H7 (cell line): ENCODE measurements at regions not wholly inside any gene's neighbourhood (a gene's known extent, or its start where the extent isn't known, plus 50 kb on each side); places are given as distances from the start of the nearest gene placed in this dataset.
"Not testable (repeated sequence)": the region's sequence is repeated elsewhere in the genome, so short reads cannot be mapped to it uniquely, and the experiment has no call there.

Source experiments
- DNase-seq: peaks from one replicate; pipeline ENCODE4 v3.0.0; 2012
- H3K27me3 ChIP-seq: 2 replicates; pipeline ENCODE4 v1.6.0; 2011; ENCODE audit warnings: mild to moderate bottlenecking, low read length; ENCODE audit not compliant: control insufficient read depth, insufficient read depth
- H3K36me3 ChIP-seq: replicated peaks from 2 replicates; pipeline ENCODE4 v1.5.1; 2011; ENCODE audit warnings: low read length; ENCODE audit not compliant: control insufficient read depth, insufficient read depth
- H3K4me3 ChIP-seq: 2 replicates; pipeline ENCODE4 v1.5.1; 2011; ENCODE audit warnings: low read depth, mild to moderate bottlenecking, control low read depth, low read length, moderate library complexity; ENCODE audit not compliant: insufficient read depth

DNA sequence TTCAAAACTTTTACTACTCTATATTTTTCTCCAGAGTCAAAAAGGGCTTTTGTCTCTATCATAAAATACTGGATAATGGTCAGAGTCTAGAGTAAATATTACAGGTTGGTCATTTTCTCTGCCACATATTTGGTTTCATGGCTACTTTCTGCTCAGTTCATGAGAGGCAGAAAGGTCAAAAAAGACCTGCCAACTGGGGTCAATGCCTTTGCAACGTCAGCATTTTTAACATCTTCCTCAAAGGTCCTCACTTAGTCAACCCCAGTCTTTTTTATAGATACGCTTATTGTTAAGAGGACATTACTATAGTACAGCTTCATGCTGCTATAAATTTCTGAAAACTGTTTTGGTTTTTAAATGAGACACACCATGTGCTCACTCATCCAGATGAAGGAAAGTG lies 312.1 kb upstream of the ARHGEF26 start:
- Histone ChIP-seq H3K4me3 (no peak overlapping the region), H3K36me3 (no peaks in the 10 kb centered on the region), H3K27me3 (no peaks in the 10 kb centered on the region)
- no peak for DNase-seq

GRCh38 chr3:153818338-153818737 lies 302.9 kb upstream of the ARHGEF26 start:
- Histone ChIP-seq H3K4me3 (no peak overlapping the region), H3K27me3 (no peaks in the 10 kb centered on the region), H3K36me3 (no peaks in the 10 kb centered on the region)
- DNase-seq = no peak

DNA sequence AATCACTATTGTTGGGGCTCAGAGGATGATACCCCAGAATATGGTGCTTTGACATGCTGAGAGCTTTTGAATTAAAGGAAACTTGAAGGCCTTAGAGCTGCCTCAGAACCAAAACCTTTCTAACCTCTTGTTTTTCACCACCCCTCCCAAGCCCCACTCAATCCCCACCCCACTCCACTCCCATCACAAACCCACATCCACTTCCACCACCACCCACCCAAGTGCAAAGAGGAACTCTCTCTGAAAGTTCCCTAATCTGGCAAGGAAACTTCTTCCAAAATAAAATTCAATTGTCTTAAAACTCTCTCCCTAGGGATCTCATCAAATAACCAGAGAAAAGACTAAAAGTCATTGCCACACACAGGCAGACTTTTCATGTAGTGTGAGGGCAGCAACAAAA lies 301.2 kb upstream of the ARHGEF26 start:
- H3K27me3 ChIP-seq = no peaks in the 10 kb centered on the region
- no peaks in the 10 kb centered on the region for H3K36me3 ChIP-seq
- no peak for DNase-seq
- no peak overlapping the region for H3K4me3 ChIP-seq

GRCh38 chr3:153828346-153828745 lies 292.8 kb upstream of the ARHGEF26 start:
- not testable (repeated sequence) for H3K27me3 ChIP-seq, H3K36me3 ChIP-seq, DNase-seq, H3K4me3 ChIP-seq

GRCh38 chr3:153829606-153830170 lies 291.5 kb upstream of the ARHGEF26 start:
- no peak for DNase-seq
- no peaks in the 10 kb centered on the region for H3K27me3 ChIP-seq
- no peak overlapping the region for H3K4me3 ChIP-seq
- no peaks in the 10 kb centered on the region for H3K36me3 ChIP-seq

- H3K36me3 ChIP-seq = no peaks in the 10 kb centered on the region
- no peak overlapping the region for H3K4me3 ChIP-seq
- DNase-seq = no peak
- H3K27me3 ChIP-seq = no peaks in the 10 kb centered on the region
Observed at GRCh38 chr3:153830552-153830951, 290.6 kb upstream of the ARHGEF26 start.

DNA sequence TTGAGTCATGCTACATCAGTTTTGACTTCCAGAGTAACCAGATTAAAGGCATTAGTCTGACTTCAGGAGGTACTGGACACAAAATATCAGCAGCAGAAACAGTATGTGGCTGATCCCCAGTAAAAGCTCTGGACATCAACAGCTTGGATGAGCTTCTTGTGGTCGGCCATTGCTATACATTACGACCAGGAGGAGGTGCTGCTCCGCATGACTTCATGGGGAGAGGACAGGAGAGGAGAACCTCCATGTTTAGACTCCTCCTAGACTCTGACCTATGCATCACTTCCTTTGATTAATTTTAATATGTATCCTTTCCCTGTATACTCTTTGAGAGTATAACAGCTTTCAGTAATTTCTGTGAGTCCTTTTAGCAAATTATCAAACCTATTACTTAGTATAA lies 285.6 kb upstream of the ARHGEF26 start:
- DNase-seq = peak; percentile 37
- Histone ChIP-seq H3K36me3 (no peaks in the 10 kb centered on the region), H3K27me3 (no peaks in the 10 kb centered on the region), H3K4me3 (no peak overlapping the region)

DNA sequence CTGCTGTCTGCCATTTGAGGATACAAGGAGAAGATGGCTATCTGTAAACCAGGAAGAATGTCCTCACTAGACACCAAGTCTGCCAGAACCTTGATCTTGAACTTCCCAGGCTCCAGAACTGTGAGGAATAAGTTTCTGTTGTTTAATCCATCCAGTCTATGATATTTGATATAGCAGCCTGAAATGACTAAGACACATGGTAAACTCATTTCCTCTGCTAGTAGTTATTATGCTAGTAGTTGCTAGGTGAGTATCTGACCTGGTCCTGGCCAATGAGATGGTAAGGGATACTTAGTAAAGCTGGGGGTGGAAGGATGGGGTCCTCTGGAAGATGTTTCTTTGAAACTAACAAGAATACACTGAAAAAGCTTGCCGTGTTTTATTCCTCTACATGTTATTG lies 280.7 kb upstream of the ARHGEF26 start:
- no peak for DNase-seq
- H3K27me3 ChIP-seq = no peaks in the 10 kb centered on the region
- no peaks in the 10 kb centered on the region for H3K36me3 ChIP-seq
- no peak overlapping the region for H3K4me3 ChIP-seq

DNA sequence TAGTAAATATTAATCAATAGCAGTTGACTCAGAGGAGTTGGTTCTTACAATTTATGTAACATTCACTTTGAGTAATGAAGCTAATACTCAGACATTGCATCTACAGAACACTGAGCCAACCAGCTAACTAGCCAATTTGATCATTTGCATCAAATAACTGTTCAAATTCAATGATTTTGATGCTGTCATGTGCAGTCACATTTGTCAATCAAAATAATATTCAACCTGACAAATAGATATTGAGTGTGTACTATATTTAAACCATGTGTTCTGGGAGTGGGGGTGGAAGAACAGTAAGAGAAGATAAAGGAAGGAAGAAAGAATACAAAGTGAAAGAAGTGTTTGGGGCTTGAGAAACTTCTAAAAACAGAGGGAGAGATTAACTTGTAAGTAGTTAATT lies 277.2 kb upstream of the ARHGEF26 start:
- Histone ChIP-seq H3K27me3 (no peaks in the 10 kb centered on the region), H3K36me3 (no peaks in the 10 kb centered on the region), H3K4me3 (no peak overlapping the region)
- DNase-seq = no peak

DNA sequence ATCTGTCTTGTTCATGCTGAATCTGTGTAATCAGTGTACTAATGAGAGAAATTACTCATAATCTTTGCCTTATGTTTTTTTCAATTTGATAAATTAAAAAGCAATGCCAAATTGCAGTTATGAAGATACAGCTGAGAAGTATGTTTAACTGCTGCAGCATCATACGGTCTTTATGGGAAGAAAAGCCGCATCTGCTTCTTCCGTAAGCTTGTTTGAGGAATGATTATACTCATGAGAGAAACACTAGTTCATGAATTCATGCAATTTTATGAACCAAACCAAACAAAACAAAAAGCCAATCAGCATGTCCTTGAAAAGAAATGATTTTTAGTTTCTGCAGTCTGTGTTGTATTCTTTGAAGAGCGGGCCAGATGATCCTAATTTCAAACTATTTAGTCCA lies 275.9 kb upstream of the ARHGEF26 start:
- no peaks in the 10 kb centered on the region for H3K27me3 ChIP-seq
- H3K36me3 ChIP-seq = no peaks in the 10 kb centered on the region
- H3K4me3 ChIP-seq = no peak overlapping the region
- no peak for DNase-seq

DNA sequence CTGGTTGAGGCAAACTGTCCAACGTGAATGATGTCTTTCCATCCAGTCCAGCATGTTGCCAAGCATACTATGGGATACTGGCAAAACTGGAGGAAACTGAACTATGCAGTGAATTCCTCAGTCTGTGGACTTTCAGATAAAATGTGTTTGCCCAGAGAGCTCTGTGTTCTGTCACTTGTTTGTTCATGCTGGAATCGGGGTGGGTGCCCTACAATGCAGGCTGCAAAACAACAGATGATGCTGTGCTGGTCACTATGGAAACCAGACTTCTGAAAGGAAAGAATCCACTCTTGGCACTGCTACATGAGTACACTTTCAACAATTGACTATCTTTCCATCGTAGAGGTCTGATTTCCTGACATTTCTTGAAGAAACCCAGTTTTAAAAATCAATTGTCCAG lies 272.5 kb upstream of the ARHGEF26 start:
- Histone ChIP-seq H3K27me3 (no peaks in the 10 kb centered on the region), H3K36me3 (no peaks in the 10 kb centered on the region), H3K4me3 (no peak overlapping the region)
- no peak for DNase-seq

GRCh38 chr3:153852355-153852754 lies 268.8 kb upstream of the ARHGEF26 start:
- Histone ChIP-seq H3K4me3 (no peak overlapping the region), H3K27me3 (no peaks in the 10 kb centered on the region), H3K36me3 (no peaks in the 10 kb centered on the region)
- peak; percentile 19 for DNase-seq

DNA sequence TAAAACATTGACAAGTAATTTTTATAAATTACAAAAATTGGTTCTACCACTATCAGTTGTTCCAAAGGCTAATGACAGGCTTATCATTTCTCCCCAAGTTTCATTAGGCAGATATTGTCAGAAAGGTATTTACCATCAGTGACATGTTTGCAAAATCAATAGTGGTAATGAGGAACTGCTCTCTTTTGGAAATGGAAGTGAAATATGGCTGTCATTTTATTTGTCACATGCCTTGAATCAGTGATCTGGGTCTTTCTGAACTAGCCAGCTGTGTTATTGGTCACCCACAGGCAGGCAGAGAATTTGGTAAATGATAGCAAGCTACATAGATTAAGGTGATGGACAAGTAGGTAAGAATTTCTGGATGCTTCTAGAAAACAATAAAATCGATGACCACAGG lies 268.0 kb upstream of the ARHGEF26 start:
- no peak overlapping the region for H3K4me3 ChIP-seq
- no peaks in the 10 kb centered on the region for H3K27me3 ChIP-seq
- no peak for DNase-seq
- H3K36me3 ChIP-seq = no peaks in the 10 kb centered on the region

- H3K36me3 ChIP-seq = no peaks in the 10 kb centered on the region
- no peak for DNase-seq
- H3K4me3 ChIP-seq = no peak overlapping the region
- H3K27me3 ChIP-seq = no peaks in the 10 kb centered on the region
Observed at GRCh38 chr3:153855772-153856171, 265.4 kb upstream of the ARHGEF26 start.

GRCh38 chr3:153856932-153857331 lies 264.3 kb upstream of the ARHGEF26 start:
- DNase-seq = no peak
- no peaks in the 10 kb centered on the region for H3K27me3 ChIP-seq
- no peaks in the 10 kb centered on the region for H3K36me3 ChIP-seq
- H3K4me3 ChIP-seq = no peak overlapping the region

DNA sequence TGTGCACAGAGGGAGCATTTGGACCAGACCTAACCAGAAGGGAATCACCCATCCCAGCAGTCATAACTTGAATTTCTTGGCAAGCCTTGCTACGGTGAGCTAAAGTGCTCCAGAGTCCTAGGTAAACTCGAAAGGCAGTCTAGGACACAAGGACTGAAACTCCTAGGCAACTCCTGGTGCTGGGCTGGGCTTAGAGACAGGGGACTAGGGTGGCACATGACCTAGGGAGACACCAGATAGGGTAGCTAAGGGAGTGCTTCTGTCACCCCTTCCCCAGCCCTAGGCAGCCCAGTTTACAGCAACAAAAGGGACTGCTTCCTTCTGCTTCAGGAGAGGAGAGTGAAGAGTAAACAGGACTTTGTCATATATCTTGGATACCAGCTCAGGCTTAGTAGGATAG lies 256.4 kb upstream of the ARHGEF26 start:
- H3K4me3 ChIP-seq = no peak overlapping the region

More for the DNA sequence above, 256.4 kb upstream of the ARHGEF26 start:
- H3K36me3 ChIP-seq = no peaks in the 10 kb centered on the region
- no peak for DNase-seq
- no peaks in the 10 kb centered on the region for H3K27me3 ChIP-seq
